SH-SY5Y (cell line): ENCODE measurements at regions not wholly inside any gene's neighbourhood (a gene's known extent, or its start where the extent isn't known, plus 50 kb on each side); places are given as distances from the start of the nearest gene placed in this dataset.

Source experiments
- GATA2 ChIP-seq: IDR thresholded peaks from 2 replicates; pipeline ENCODE4 v1.6.1; 2011; ENCODE audit warnings: mild to moderate bottlenecking, low read depth, low read length
- GATA3 ChIP-seq: IDR thresholded peaks from 2 replicates; pipeline ENCODE4 v1.6.1; 2011; ENCODE audit warnings: low read depth, mild to moderate bottlenecking, low read length, moderate library complexity

GRCh38 chr5:164433106-164433870 lies 927.9 kb downstream of the MAT2B start:
- TF ChIP-seq GATA2 (no peak), GATA3 (no peak)
